Sigmoid colon (tissue), 4 donors: ENCODE measurements at regions not wholly inside any gene's neighbourhood (a gene's known extent, or its start where the extent isn't known, plus 50 kb on each side); places are given as distances from the start of the nearest gene placed in this dataset.

Experiments used
- CTCF ChIP-seq, 4 experiments: fragments of 450-650 bp in 3 of 4; fragments of 200-600 bp in 1 of 4; IDR thresholded peaks; one replicate each; pipeline ENCODE4 v1.5.1; 2016 to 2019; ENCODE audit warnings: antibody characterized with exemption in 4 of 4, mild to moderate bottlenecking in 3 of 4, moderate library complexity in 2 of 4
- EP300 ChIP-seq, 4 donors: sonication (generic); formaldehyde crosslinking; IDR thresholded peaks; one replicate each; pipeline ENCODE4 v1.6.1; 2017; ENCODE audit warnings: antibody characterized with exemption in 4 of 4
- POLR2A ChIP-seq, 2 donors: fragments of 450-650 bp; IDR thresholded peaks; one replicate each; pipeline ENCODE4 v1.6.1; 2016; ENCODE audit warnings: antibody characterized with exemption in 2 of 2, mild to moderate bottlenecking in 2 of 2, moderate library complexity in 2 of 2
- POLR2AphosphoS5 ChIP-seq, 4 donors: sonication (generic); formaldehyde crosslinking; IDR thresholded peaks; one replicate each; pipeline ENCODE4 v1.6.1; 2017; ENCODE audit warnings: antibody characterized with exemption in 4 of 4

- TF ChIP-seq POLR2AphosphoS5 (IDR thresholded peaks at IDR 0.05) (no peak), CTCF (IDR thresholded peaks at IDR 0.05) (no peak), POLR2A (IDR thresholded peaks at IDR 0.05) (no peak), EP300 (IDR thresholded peaks at IDR 0.05) (no peak)
Measured at GRCh38 chr5:29085142-29085541, 2046.8 kb upstream of the CDH9 start.
